NCI-H748 (cell line): ENCODE measurements at regions not wholly inside any gene's neighbourhood (a gene's known extent, or its start where the extent isn't known, plus 50 kb on each side); places are given as distances from the start of the nearest gene placed in this dataset.

Experiments
- DNase-seq: peaks from one replicate; lab custom pipeline; 2025; ENCODE audit not compliant: unreplicated experiment; lab: John Stamatoyannopoulos, UW

GRCh38 chr4:103318327-103318726, 120.2 kb upstream of the CENPE start:
- no peak for DNase-seq

- DNase-seq, result no peak
Measured at GRCh38 chr4:103308248-103308561, 110.1 kb upstream of the CENPE start.

- DNase-seq, result no peak
Measured at GRCh38 chr4:103307453-103308247, 109.5 kb upstream of the CENPE start.

DNA sequence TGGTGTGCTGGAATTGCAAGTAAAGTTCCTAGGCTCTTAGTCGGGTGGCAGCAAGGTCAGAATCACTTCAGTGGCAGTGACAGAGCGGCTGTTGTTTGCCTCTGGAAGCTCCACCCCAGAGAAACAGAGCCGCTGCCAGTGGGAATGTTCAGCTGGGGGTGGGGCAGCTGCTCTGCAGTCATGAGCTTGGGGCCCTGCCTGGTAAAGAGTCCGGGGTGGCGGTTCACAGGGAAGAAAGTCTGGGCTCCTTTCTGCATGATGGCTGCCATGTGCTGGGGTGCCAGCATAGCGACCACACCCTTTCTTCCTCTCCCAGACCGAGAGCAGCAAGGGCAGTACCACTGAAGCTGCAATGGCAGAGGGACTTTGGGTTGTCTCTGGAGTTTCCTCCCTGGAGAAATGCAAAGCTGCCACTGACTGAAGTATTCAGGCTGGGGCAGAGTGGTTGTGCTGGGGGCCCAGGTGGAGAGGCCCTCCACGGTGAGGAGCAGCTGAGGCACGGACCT, 108.8 kb upstream of the CENPE start:
- DNase-seq, result no peak

- no peak for DNase-seq
Measured at GRCh38 chr4:103305355-103305754, 107.2 kb upstream of the CENPE start.

- DNase-seq, result no peak
Measured at GRCh38 chr4:103303011-103303410, 104.9 kb upstream of the CENPE start.

DNA sequence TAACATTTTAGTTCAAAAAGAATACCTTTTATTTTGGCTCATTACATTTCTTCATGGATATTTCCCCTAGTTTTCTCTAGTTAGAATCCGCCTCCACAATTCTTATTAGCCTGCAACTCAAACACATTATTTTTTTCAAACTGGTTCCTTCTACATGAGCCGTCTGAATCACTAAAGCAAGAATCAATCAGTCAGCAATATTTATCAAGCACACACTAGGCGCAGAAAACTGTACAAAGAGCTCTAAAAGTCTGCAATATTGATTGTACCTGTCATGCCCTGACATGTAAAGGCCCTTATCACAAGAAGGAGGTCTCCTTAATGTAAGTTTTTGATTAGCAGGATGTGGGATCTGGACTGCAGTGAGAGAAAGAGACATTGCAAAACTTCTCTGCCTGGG, 94.8 kb upstream of the CENPE start:
- no peak for DNase-seq

DNA sequence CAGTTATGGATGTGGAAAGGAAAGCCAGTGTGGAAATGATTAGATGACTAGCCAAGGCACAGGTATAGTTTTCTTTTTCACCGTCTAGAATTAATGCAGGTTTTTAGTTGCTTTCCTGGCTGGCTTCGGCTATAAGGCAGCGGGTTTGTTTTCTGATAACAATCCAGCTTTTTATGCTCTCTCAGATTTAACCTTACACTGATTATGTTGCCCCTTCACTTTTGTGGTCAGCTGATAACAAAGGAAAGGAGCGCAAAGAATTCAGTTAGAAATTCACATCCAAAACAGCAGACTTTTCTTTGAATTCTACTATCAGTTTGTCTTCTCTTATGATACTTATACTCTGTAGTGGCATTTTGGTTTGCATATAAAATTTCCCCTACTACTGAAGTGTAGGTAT, 94.2 kb upstream of the CENPE start:
- DNase-seq, result no peak

DNA sequence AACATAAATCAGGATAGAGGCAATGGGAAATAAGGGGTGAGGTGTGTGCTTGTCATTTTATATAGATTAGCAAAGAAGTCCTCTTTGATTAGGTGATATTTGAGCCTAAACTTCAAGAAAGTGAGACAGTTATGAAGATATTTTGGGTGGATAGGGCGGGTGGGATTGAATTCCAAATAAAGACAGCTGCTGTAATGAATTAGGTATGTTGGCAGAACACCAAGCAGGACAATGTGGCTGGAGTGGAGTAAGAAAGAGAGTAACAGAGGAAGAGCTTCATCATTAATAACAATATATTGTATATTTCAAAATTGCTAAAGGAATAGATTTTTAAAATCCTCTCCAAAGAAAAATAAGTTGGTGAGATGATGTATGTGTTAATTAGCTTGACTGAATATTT, 91.0 kb upstream of the CENPE start:
- DNase-seq, result no peak

- no peak for DNase-seq
Measured at GRCh38 chr4:103272174-103272573, 74.0 kb upstream of the CENPE start.

DNA sequence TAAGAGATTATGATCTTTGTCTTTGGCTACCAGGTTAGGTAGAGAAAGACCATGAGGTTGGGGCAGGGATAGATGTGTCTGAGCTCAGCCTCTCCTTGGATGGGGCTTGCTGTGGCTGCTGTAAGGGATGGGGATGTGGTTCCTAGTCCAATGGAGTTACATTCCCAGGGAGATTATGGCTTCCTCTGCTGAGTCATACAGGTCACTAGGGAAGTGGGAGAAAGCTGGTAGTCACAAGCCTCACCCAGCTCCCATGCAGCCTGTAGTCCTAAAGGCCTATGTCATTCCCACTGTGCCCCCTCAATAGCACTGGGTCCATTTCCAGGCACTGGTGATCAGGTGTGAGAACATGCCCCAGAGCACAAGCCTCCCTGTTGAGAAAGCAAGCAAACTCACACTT, 70.6 kb upstream of the CENPE start:
- DNase-seq, result no peak

DNA sequence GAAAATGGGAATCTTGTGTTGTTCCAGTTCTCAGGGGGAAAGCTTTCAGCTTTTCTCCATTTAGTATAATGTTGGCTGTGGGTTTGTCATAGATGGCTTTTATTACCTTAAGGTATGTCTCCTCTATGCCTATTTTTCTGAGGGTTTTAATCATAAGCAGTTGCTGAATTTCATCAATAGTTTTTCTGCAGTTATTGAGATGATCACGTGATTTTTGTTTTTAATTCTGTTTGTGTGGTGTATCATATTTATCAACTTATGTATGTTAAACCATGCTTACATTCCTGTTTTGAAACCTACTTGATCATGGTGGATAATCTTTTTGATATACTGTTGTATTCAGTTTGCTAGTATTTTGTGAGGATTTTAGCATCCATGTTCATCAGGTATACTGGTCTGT, 66.8 kb upstream of the CENPE start:
- no peak for DNase-seq

- DNase-seq, result peak; percentile 60
Measured at GRCh38 chr4:103256068-103256467, 57.9 kb upstream of the CENPE start.
